GM18499 (cell line): ENCODE measurements at regions not wholly inside any gene's neighbourhood (a gene's known extent, or its start where the extent isn't known, plus 50 kb on each side); places are given as distances from the start of the nearest gene placed in this dataset.

Experiments used
- ATAC-seq: cut with Tn5 transposase; IDR thresholded peaks from one replicate; pipeline ENCODE4 v1.9.1; 2021; ENCODE audit warnings: moderate number of reproducible peaks; ENCODE audit not compliant: insufficient read depth, unreplicated experiment

GRCh38 chrX:38886112-38886511 lies 84.9 kb downstream of the MID1IP1 start:
- no peak for ATAC-seq

GRCh38 chrX:38887222-38887621 lies 86.0 kb downstream of the MID1IP1 start:
- no peak for ATAC-seq

GRCh38 chrX:38890326-38890725 lies 89.1 kb downstream of the MID1IP1 start:
- no peak for ATAC-seq

- no peak for ATAC-seq
Observed at GRCh38 chrX:38890963-38891362, 89.7 kb downstream of the MID1IP1 start.

- ATAC-seq: peak; percentile 73
Observed at GRCh38 chrX:38891641-38892413, 90.6 kb downstream of the MID1IP1 start.

GRCh38 chrX:38893441-38893840 lies 92.2 kb downstream of the MID1IP1 start:
- no peak for ATAC-seq

GRCh38 chrX:38895775-38896174 lies 94.5 kb downstream of the MID1IP1 start:
- ATAC-seq: no peak

- no peak for ATAC-seq
Observed at GRCh38 chrX:38896724-38897298, 95.6 kb downstream of the MID1IP1 start.

GRCh38 chrX:38898261-38898660 lies 97.0 kb downstream of the MID1IP1 start:
- no peak for ATAC-seq

- no peak for ATAC-seq
Observed at GRCh38 chrX:38899650-38900049, 98.4 kb downstream of the MID1IP1 start.

- ATAC-seq: no peak
Observed at GRCh38 chrX:38900719-38901118, 99.5 kb downstream of the MID1IP1 start.

- no peak for ATAC-seq
Observed at GRCh38 chrX:38902972-38903492, 101.8 kb downstream of the MID1IP1 start.

GRCh38 chrX:38916801-38917200 lies 115.5 kb downstream of the MID1IP1 start:
- no peak for ATAC-seq

- no peak for ATAC-seq
Observed at GRCh38 chrX:38917954-38918353, 116.7 kb downstream of the MID1IP1 start.

GRCh38 chrX:38919202-38919601 lies 117.9 kb downstream of the MID1IP1 start:
- no peak for ATAC-seq

GRCh38 chrX:38919853-38920528 lies 118.7 kb downstream of the MID1IP1 start:
- ATAC-seq: no peak

- ATAC-seq: no peak
Observed at GRCh38 chrX:38923451-38923969, 122.3 kb downstream of the MID1IP1 start.

- no peak for ATAC-seq
Observed at GRCh38 chrX:38927592-38927991, 126.3 kb downstream of the MID1IP1 start.

GRCh38 chrX:38929966-38930421 lies 128.7 kb downstream of the MID1IP1 start:
- no peak for ATAC-seq

- ATAC-seq: no peak
Observed at GRCh38 chrX:38930474-38930873, 129.2 kb downstream of the MID1IP1 start.

GRCh38 chrX:38935561-38935960 lies 134.3 kb downstream of the MID1IP1 start:
- ATAC-seq: no peak
